Colonic mucosa (tissue), 4 donors: ENCODE measurements at regions not wholly inside any gene's neighbourhood (a gene's known extent, or its start where the extent isn't known, plus 50 kb on each side); places are given as distances from the start of the nearest gene placed in this dataset.
A peak's percentile ranks its signal among the peaks of the same experiment; 100 is the strongest.

Source experiments
- DNase-seq: peaks from one replicate; pipeline ENCODE4 v3.0.0-alpha.2; 2020
- H3K27ac ChIP-seq: fragments of 200-600 bp; one replicate; pipeline ENCODE4 v1.8.0; 2021
- H3K27me3 ChIP-seq: fragments of 200-600 bp; one replicate; pipeline ENCODE4 v1.8.0; 2021
- H3K36me3 ChIP-seq: fragments of 200-600 bp; one replicate; pipeline ENCODE4 v1.8.0; 2021
- H3K4me1 ChIP-seq: fragments of 200-600 bp; one replicate; pipeline ENCODE4 v1.8.0; 2021; ENCODE audit warnings: mild to moderate bottlenecking
- H3K4me3 ChIP-seq: fragments of 200-600 bp; one replicate; pipeline ENCODE4 v1.8.0; 2021
- H3K9ac ChIP-seq, 2 donors: one replicate each; pipeline ENCODE4 v1.7.0; 2013; ENCODE audit warnings: control low read depth in 2 of 2, low read depth in 2 of 2, low read length in 2 of 2
- H3K9me3 ChIP-seq: fragments of 200-600 bp; one replicate; pipeline ENCODE4 v1.8.0; 2021
- intact Hi-C: fragments of 100-400 bp; cut with DNase I; formaldehyde crosslinking; loops from one replicate; pipeline ENCODE4 v1.14.1; 2022
- TF ChIP-seq, protein P1 (sequence below): fragments of 200-600 bp; IDR thresholded peaks from one replicate; pipeline ENCODE4 v1.8.0; 2022; ENCODE audit warnings: antibody characterized with exemption, mild to moderate bottlenecking
- donor health status: healthy.
- donor health status: DM: no; HTN: no; CAD: no.
- donor health status: DM: no; HTN: no; CAD: no.

DNA sequence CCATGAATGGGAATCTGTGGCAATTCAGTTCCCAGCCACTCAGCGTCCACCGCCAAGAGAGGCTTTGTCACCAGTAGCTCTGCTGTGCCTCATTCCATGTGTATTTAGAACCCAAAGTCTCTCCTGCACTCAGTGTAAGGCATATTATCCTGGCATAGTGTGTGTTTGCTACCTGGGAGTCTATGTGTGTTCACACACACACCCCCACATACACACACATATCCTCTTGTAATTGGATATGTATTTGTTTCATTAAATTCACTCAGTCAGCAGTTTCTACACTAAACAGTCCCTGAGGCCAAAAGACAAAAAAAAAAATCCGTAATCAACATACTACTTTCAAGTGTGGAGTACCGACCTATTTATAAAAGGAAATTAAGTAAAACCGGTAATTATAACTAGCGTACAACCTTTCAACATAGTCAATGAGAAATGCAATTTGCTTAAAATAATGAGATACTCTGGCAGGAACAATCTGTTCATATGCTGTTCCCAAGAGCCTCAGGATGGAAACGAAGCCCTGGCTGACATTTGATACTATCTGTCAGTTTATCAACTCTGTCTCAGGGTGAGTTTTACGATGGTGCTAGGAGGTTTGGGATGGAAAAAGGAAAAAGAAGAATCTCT is 425.8 kb upstream of the CELF2 start:
- Histone ChIP-seq H3K27me3 (no peaks in the 10 kb centered on the region), H3K4me1 (no peaks in the 10 kb centered on the region), H3K9me3 (no peaks in the 10 kb centered on the region), H3K36me3 (no peaks in the 10 kb centered on the region), H3K9ac (no peak overlapping the region), H3K4me3 (no peak overlapping the region), H3K27ac (no peak overlapping the region)
- TF ChIP-seq, protein P1, sequence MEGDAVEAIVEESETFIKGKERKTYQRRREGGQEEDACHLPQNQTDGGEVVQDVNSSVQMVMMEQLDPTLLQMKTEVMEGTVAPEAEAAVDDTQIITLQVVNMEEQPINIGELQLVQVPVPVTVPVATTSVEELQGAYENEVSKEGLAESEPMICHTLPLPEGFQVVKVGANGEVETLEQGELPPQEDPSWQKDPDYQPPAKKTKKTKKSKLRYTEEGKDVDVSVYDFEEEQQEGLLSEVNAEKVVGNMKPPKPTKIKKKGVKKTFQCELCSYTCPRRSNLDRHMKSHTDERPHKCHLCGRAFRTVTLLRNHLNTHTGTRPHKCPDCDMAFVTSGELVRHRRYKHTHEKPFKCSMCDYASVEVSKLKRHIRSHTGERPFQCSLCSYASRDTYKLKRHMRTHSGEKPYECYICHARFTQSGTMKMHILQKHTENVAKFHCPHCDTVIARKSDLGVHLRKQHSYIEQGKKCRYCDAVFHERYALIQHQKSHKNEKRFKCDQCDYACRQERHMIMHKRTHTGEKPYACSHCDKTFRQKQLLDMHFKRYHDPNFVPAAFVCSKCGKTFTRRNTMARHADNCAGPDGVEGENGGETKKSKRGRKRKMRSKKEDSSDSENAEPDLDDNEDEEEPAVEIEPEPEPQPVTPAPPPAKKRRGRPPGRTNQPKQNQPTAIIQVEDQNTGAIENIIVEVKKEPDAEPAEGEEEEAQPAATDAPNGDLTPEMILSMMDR, result no peak
- no peak for DNase-seq
- intact Hi-C loops, result no loop called here

DNA sequence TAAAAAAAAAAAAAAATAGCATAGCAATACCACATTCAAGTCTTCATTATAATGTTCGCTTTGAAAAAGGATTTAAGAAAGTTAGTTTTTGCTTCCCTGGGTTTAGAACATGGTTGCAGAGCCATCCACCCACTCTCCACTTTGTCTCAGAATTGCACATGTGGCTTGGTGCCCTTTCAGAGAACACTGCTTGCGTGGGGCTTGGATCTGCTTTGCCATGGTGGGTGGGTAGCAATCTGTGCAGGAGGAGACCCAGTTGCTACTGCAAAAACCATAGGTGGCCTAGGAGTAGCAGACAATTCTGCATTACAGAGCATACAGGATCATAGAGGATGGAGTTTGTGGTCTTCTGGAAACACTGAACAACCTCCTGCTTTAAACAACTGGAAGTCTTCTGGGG is 421.4 kb upstream of the CELF2 start:
- Histone ChIP-seq H3K27ac (no peak overlapping the region), H3K27me3 (no peaks in the 10 kb centered on the region), H3K4me1 (no peaks in the 10 kb centered on the region), H3K36me3 (no peaks in the 10 kb centered on the region), H3K4me3 (no peak overlapping the region), H3K9ac (no peak overlapping the region), H3K9me3 (no peaks in the 10 kb centered on the region)
- TF ChIP-seq, protein P1, result no peak
- intact Hi-C loops, result no loop called here
- no peak for DNase-seq

DNA sequence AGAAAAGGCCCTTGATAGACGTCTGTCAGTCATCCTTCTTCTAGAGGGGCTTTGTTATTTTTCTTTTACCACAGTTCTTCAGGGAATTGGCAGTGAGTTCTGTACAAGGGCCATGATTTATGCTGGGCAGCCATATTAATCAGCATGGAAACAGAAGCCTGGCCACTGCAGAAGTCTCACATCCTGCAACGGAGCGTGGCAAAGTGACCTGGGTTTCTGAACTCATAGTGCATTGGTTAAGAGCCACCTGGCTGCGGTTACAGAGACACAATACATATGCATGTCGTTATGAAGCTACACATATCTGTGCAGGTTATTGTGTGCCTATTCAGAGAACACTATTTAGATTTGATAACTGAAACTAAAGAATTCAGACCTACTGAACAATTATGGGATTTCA is 419.4 kb upstream of the CELF2 start:
- Histone ChIP-seq H3K36me3 (no peaks in the 10 kb centered on the region), H3K9ac (no peak overlapping the region), H3K9me3 (no peaks in the 10 kb centered on the region), H3K27ac (no peak overlapping the region), H3K4me3 (no peak overlapping the region), H3K4me1 (no peaks in the 10 kb centered on the region), H3K27me3 (no peaks in the 10 kb centered on the region)
- DNase-seq, result no peak
- TF ChIP-seq, protein P1, result no peak
- intact Hi-C loops, result no loop called here

DNA sequence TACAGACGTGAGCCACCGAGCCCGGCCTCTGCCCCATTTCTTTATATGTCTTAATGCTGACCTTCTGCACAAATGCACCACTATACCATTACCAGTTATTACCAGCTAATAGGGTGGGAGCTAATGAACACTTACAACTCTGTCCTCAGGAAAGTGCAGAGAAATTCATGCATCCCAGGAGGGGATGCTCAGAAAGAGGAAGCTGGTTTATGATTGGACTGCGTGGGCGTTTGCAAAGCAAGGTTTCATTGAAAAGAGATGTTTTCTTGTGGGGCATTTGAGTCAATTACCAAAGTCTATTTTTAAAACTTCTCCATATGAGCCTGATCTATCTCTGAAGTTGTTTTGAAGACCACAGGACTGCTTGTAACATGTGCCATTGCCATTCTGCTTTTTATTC is 417.7 kb upstream of the CELF2 start:
- no peak for DNase-seq
- Histone ChIP-seq H3K4me3 (no peak overlapping the region), H3K36me3 (no peaks in the 10 kb centered on the region), H3K27ac (no peak overlapping the region), H3K9me3 (no peaks in the 10 kb centered on the region), H3K4me1 (no peaks in the 10 kb centered on the region), H3K27me3 (no peaks in the 10 kb centered on the region), H3K9ac (no peak overlapping the region)
- TF ChIP-seq, protein P1, result no peak
- intact Hi-C loops, result no loop called here

DNA sequence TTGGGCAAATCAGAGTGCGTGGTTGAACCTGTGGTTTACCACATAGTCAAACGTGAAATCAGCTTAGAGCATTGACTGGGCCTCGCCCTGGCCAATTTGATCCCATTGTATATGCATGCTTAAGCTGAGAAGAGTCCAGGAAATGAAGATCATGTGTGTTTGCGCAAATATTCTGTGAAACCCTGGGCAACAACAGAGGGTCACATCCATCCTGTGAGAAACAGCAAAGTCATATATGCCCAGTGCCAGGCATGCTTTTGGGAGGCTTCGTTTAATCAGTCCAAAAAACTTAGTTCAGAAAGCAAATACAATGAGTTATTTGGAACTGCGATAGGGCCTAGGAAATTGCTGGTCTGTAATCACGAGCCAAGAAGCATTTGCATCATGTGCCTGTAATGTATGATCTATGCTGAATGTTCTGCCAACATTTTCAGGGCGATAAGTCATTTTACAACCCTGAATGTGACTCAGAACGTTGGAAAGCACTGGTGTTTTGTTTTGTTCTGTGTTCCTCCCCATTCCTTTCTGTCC is 412.1 kb upstream of the CELF2 start:
- intact Hi-C loops, result no loop called here
- peak overlapping the region; percentile 10 for H3K27ac ChIP-seq

More for the DNA sequence above, 412.1 kb upstream of the CELF2 start:
- Histone ChIP-seq H3K9ac (no peak overlapping the region), H3K4me3 (no peak overlapping the region), H3K4me1 (no peaks in the 10 kb centered on the region), H3K27me3 (no peaks in the 10 kb centered on the region), H3K36me3 (no peaks in the 10 kb centered on the region), H3K9me3 (no peaks in the 10 kb centered on the region)
- TF ChIP-seq, protein P1, result no peak
- peak; percentile 27 for DNase-seq
